ENCODE measurements at regions not wholly inside any gene's neighbourhood (a gene's known extent, or its start where the extent isn't known, plus 50 kb on each side); places are given as distances from the start of the nearest gene placed in this dataset.

DNA sequence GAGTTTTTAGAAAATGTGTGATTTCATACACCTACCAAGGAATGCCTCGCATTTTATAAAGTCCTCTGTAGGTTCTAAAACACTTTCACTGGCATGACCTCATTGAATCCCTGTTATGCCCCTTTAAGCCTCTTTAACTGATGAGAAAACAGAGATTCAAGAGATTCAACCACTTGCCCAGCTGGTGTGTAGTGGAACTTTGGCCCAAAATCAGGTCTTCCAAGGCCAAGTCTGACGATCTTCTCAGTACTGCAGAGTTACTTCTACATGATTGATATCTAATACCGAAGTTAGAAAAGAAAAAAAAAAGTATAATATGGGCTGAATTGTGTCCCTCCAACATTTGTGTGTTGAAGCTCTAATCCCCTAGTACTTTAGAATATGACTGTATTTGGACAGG, 202.0 kb downstream of the WDR11 start:
- no peak for DNase-seq (ENCODE audit: low read depth)
- no peak for TF ChIP-seq CTCF (IDR thresholded peaks at IDR 0.05; ENCODE audit: insufficient read depth, low read depth, low read length)
- H3K4me3 ChIP-seq (ENCODE audit: low read depth, low read length) = no peak overlapping the region

GRCh38 chr10:121054874-121055273, 203.7 kb downstream of the WDR11 start:
- DNase-seq (ENCODE audit: low read depth) = no peak
- TF ChIP-seq CTCF (IDR thresholded peaks at IDR 0.05; ENCODE audit: insufficient read depth, low read depth, low read length) = no peak
- no peak overlapping the region for H3K4me3 ChIP-seq (ENCODE audit: low read depth, low read length)

- no peak for DNase-seq (ENCODE audit: low read depth)
- no peak for TF ChIP-seq CTCF (IDR thresholded peaks at IDR 0.05; ENCODE audit: insufficient read depth, low read depth, low read length)
- H3K4me3 ChIP-seq (ENCODE audit: low read depth, low read length) = no peak overlapping the region
These were observed 206.1 kb downstream of the WDR11 start for GRCh38 chr10:121057269-121057668.

- no peak overlapping the region for H3K4me3 ChIP-seq (ENCODE audit: low read depth, low read length)
- TF ChIP-seq CTCF (IDR thresholded peaks at IDR 0.05; ENCODE audit: insufficient read depth, low read depth, low read length) = no peak
- DNase-seq (ENCODE audit: low read depth) = no peak
These were observed 206.9 kb downstream of the WDR11 start for GRCh38 chr10:121058082-121058481.

DNA sequence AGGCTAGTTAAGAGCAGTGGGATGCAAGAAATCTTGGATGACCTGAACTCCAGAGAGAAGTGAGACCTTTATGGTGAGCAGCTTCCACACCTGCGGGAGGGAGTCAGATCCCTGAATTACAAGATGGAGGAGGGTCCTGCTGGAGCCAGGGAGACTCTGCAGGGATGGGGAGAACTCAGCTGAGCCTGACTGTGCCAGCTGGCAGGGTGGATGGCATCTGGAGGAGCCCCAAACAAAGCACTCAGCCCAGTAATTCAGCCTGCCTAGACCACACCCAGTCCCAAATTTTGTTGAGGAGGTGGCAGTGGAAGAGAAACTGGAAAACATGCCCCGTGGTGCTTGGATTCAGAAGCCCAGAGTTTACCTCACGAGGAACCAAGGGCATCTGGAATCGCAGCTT, 208.2 kb downstream of the WDR11 start:
- TF ChIP-seq CTCF (IDR thresholded peaks at IDR 0.05; ENCODE audit: insufficient read depth, low read depth, low read length) = no peak

GRCh38 chr10:121062115-121062514, 211.0 kb downstream of the WDR11 start:
- no peak for TF ChIP-seq CTCF (IDR thresholded peaks at IDR 0.05; ENCODE audit: insufficient read depth, low read depth, low read length)
- DNase-seq (ENCODE audit: low read depth) = no peak
- no peak overlapping the region for H3K4me3 ChIP-seq (ENCODE audit: low read depth, low read length)

More for the DNA sequence above, 208.2 kb downstream of the WDR11 start:
- no peak overlapping the region for H3K4me3 ChIP-seq (ENCODE audit: low read depth, low read length)
- DNase-seq (ENCODE audit: low read depth) = no peak

DNA sequence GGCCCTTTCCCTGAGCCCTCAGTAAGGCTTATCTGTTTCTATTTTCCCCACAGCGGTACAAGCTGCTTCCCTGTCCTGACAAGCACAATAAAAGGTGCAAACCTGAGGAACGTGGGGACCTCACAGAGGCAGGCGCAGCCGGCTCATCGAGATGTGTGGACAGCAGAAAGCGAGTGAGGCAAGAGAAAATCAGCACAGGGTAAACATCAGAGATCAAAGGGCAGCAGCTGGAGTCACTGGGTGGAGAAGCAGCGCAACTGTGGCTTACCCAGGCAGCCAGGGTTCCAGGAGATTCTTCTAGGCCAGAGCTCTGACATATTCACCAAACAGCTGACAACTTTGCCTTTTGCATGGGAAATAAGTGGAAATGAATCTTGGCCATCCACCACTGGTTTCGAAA, 212.6 kb downstream of the WDR11 start:
- no peak overlapping the region for H3K4me3 ChIP-seq (ENCODE audit: low read depth, low read length)
- no peak for TF ChIP-seq CTCF (IDR thresholded peaks at IDR 0.05; ENCODE audit: insufficient read depth, low read depth, low read length)
- DNase-seq (ENCODE audit: low read depth) = no peak
